Mammary epithelial cell (primary cell): ENCODE measurements at regions not wholly inside any gene's neighbourhood (a gene's known extent, or its start where the extent isn't known, plus 50 kb on each side); places are given as distances from the start of the nearest gene placed in this dataset.

Experiments
- CTCF ChIP-seq, 2 donors: IDR thresholded peaks in 1 of 2; conservative IDR thresholded peaks in 1 of 2; 2 replicates each; pipeline ENCODE4 v1.5.1; 2011 to 2012; ENCODE audit warnings: inconsistent platforms in 2 of 2, low read length in 2 of 2, mild to moderate bottlenecking in 2 of 2, control low read depth in 1 of 2, low read depth in 1 of 2; ENCODE audit not compliant: insufficient read depth in 1 of 2; ENCODE audit errors: extremely low read depth in 1 of 2
- EZH2 ChIP-seq: IDR thresholded peaks from 2 replicates; pipeline ENCODE4 v1.6.1; 2012; ENCODE audit warnings: low read length, inconsistent platforms, borderline replicate concordance

GRCh38 chr5:173752653-173753052 lies 135.5 kb upstream of the CPEB4 start:
- TF ChIP-seq EZH2, result no peak
- no peak for TF ChIP-seq CTCF (conservative IDR thresholded peaks at IDR 0.05 in 1 of 2, IDR thresholded peaks at IDR 0.05 in 1 of 2; ENCODE audit: extremely low read depth in 1 of 2, insufficient read depth in 1 of 2, low read depth in 1 of 2, low read length in 2 of 2)
